LNCaP clone FGC (cell line): ENCODE measurements at regions not wholly inside any gene's neighbourhood (a gene's known extent, or its start where the extent isn't known, plus 50 kb on each side); places are given as distances from the start of the nearest gene placed in this dataset.
A peak's percentile ranks its signal among the peaks of the same experiment; 100 is the strongest.
"Not testable (repeated sequence)": the region's sequence is repeated elsewhere in the genome, so short reads cannot be mapped to it uniquely, and the experiment has no call there.

ENCODE experiments used
- DNase-seq: peaks from one replicate; pipeline ENCODE4 v3.0.0-alpha.2; 2011; ENCODE audit warnings: low read depth
- H3K4me3 ChIP-seq: 2 replicates; pipeline ENCODE4 v1.5.1; 2011; ENCODE audit warnings: mild to moderate bottlenecking, low read depth, low read length, control low read depth
- CTCF ChIP-seq: IDR thresholded peaks from 2 replicates; pipeline ENCODE4 v1.5.1; 2012; ENCODE audit warnings: mild to moderate bottlenecking; ENCODE audit not compliant: control insufficient read depth, insufficient read depth; ENCODE audit errors: extremely low read depth

- H3K4me3 ChIP-seq: no peak overlapping the region
- no peak for DNase-seq
- TF ChIP-seq CTCF: no peak
These were observed 873.9 kb downstream of the GRID1 start for GRCh38 chr10:85492684-85493083.

GRCh38 chr10:85493703-85494102 is 872.9 kb downstream of the GRID1 start:
- TF ChIP-seq CTCF: no peak
- no peak overlapping the region for H3K4me3 ChIP-seq
- no peak for DNase-seq

DNA sequence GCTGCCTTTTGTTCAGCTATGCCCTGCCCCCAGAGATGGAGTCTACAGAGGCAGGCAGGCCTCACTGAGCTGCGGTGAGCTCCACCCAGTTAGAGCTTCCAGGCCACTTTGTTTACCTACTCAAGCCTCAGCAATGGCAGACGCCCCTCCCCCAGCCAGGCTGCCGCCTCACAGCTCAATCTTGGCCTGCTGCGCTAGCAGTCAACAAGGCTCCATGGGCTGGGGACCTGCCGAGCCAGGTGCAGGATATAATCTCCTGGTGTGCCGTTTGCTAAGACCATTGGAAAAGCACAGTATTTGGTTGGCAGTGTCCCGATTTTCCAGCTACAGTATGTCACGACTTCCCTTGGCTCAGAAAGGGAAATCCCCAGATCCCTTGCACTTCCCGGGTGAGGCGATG is 862.0 kb downstream of the GRID1 start:
- H3K4me3 ChIP-seq, DNase-seq: not testable (repeated sequence)

GRCh38 chr10:85508159-85508558 is 858.4 kb downstream of the GRID1 start:
- no peak for DNase-seq
- no peak for TF ChIP-seq CTCF
- no peak overlapping the region for H3K4me3 ChIP-seq

- H3K4me3 ChIP-seq: no peak overlapping the region
- DNase-seq: no peak
- TF ChIP-seq CTCF: peak; percentile 10; the same call in 1 of the 2 replicates
These were observed 855.9 kb downstream of the GRID1 start for GRCh38 chr10:85510682-85511081.

DNA sequence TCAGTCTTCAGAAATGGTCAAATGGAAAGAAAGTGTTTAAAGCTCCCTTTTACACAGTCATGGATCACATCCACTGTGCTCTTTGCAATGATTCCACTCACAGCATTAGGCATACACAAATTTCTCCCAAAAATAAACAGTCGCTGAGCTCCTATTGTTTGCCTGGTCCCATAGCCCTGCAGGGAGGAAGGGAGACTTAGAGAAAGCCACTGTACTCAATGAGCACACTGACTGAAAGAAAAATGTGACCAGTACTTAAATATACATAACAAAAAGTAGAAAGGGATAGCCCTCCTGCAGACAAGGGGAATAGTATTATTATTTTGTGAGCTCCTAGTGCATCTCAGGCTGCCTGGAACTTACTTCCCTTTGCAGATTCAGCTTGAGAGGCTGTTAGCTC is 853.2 kb downstream of the GRID1 start:
- DNase-seq: no peak
- H3K4me3 ChIP-seq: no peak overlapping the region
- no peak for TF ChIP-seq CTCF

- no peak for DNase-seq
These were observed 851.3 kb downstream of the GRID1 start for GRCh38 chr10:85515316-85515715.

More at GRCh38 chr10:85515316-85515715, 851.3 kb downstream of the GRID1 start:
- no peak for TF ChIP-seq CTCF
- no peak overlapping the region for H3K4me3 ChIP-seq
